ENCODE measurements at regions not wholly inside any gene's neighbourhood (a gene's known extent, or its start where the extent isn't known, plus 50 kb on each side); places are given as distances from the start of the nearest gene placed in this dataset.

DNA sequence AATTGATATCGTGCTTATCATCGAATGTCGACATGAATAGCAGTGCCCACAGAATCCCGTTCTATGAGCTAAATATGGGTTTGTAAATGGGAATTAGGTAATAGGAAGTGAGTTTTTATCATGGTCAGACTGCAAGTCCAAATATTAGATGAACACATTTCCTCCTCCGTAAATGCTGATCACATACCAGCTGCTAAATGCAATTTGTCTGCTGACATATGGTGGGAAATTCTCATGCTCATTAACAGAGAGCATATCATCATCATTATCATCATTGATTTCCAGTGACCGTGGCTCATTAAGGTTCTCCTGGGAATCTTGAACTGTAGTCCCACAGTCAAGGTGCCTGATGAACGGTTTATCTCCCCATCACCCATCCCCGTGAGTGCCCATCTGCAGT lies 998.8 kb upstream of the TMEM132C start:
- TF ChIP-seq, protein P1, sequence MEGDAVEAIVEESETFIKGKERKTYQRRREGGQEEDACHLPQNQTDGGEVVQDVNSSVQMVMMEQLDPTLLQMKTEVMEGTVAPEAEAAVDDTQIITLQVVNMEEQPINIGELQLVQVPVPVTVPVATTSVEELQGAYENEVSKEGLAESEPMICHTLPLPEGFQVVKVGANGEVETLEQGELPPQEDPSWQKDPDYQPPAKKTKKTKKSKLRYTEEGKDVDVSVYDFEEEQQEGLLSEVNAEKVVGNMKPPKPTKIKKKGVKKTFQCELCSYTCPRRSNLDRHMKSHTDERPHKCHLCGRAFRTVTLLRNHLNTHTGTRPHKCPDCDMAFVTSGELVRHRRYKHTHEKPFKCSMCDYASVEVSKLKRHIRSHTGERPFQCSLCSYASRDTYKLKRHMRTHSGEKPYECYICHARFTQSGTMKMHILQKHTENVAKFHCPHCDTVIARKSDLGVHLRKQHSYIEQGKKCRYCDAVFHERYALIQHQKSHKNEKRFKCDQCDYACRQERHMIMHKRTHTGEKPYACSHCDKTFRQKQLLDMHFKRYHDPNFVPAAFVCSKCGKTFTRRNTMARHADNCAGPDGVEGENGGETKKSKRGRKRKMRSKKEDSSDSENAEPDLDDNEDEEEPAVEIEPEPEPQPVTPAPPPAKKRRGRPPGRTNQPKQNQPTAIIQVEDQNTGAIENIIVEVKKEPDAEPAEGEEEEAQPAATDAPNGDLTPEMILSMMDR (IDR thresholded peaks at IDR 0.05; ENCODE audit: insufficient read depth, low read depth, low read length) = no peak
- DNase-seq (ENCODE audit: low read depth) = no peak
- H3K4me3 ChIP-seq (ENCODE audit: low read depth, low read length) = no peak overlapping the region

DNA sequence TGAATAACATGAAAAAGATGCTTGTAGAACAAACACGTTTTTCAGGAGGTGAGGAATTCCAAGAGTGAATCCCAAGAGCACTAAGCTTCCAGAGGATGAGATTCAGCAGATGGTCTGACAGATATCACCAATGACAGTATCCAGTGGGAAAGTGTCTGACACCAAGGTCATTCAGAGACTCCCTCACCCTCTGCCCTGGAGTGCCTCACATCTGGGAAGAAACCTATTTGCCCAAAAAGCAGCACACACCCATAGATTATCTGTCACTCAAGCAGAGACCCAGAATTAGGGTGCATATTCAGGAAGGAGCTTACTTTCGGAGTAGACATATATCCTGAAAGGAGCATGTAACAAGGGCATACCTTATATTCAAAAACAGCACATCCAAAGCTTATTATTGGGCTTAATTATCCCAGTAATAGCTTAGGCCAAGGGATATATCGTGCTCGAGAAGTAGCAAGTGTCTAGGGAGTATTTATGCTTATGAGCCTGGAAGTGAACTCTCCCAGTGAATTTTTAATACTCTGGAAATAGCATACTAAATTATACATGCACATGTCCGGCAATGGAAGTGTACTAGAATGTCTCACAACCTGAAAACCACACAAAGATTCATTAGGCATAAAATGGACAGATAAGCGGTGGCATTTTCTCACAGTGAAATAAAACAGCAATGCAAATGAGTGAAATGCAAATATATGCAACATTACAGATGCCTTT lies 998.1 kb upstream of the TMEM132C start:
- TF ChIP-seq, protein P1 (IDR thresholded peaks at IDR 0.05; ENCODE audit: insufficient read depth, low read depth, low read length) = no peak
- DNase-seq (ENCODE audit: low read depth) = no peak
- no peak overlapping the region for H3K4me3 ChIP-seq (ENCODE audit: low read depth, low read length)

DNA sequence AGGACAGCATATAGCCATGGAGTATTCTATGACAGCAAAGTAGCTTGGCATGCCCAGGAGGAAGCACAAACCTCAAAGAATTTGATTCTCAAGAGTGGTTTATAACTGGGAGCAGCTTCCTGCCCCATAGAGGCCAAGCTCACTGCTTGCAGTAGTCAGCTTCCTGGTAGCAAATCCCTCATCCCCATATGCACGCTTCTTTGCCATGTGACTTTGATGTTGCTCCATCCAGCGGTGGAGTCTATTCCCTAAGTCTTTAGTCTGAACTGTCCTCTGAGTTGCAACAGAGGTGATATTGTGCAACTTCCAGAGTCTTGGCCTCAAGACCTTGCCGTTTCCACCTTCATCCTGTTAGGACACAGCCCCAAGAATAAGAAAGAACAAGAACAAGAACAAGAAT lies 996.8 kb upstream of the TMEM132C start:
- no peak overlapping the region for H3K4me3 ChIP-seq (ENCODE audit: low read depth, low read length)
- TF ChIP-seq, protein P1 (IDR thresholded peaks at IDR 0.05; ENCODE audit: insufficient read depth, low read depth, low read length) = no peak
- DNase-seq (ENCODE audit: low read depth) = peak; percentile 76

DNA sequence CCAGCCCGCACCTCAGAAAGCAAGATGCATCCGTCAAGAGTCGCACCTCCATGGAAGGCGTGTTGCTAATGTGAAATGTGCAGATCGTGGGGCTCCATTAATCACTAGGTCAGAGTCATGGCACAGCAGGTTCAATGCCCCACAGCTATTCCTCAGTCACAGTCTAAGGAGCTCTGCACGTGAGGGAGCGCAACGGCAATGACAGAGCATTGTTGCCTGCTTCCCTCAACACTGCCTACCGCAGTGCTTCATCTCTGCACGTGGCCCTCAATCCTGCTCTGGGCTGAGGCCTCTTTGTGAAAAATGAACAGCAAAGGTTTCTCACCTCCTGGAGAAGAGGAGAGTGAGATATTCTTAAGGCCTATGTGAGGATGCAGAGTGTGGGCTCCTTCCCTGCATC lies 995.2 kb upstream of the TMEM132C start:
- TF ChIP-seq, protein P1 (IDR thresholded peaks at IDR 0.05; ENCODE audit: insufficient read depth, low read depth, low read length) = no peak
- no peak overlapping the region for H3K4me3 ChIP-seq (ENCODE audit: low read depth, low read length)
- no peak for DNase-seq (ENCODE audit: low read depth)

DNA sequence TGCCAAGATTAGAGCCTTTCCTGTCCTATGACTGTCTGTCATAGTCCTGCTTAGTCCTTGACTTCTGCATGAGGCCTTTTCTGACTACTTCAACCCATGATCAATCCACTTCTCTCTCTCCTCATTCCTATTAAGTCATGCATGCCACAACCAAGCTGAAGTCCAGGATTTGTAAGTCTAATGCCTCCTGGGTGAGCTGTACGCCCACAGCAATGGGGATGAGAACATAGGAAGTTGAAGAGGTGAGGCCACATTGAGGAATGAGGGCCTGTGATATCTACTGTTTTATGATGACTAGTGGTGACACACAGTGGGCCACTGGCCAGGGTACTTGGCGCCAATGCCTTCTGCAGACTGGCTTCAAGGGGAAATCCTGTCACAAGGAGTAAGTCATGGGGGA lies 994.1 kb upstream of the TMEM132C start:
- TF ChIP-seq, protein P1 (IDR thresholded peaks at IDR 0.05; ENCODE audit: insufficient read depth, low read depth, low read length) = no peak
- no peak overlapping the region for H3K4me3 ChIP-seq (ENCODE audit: low read depth, low read length)

DNA sequence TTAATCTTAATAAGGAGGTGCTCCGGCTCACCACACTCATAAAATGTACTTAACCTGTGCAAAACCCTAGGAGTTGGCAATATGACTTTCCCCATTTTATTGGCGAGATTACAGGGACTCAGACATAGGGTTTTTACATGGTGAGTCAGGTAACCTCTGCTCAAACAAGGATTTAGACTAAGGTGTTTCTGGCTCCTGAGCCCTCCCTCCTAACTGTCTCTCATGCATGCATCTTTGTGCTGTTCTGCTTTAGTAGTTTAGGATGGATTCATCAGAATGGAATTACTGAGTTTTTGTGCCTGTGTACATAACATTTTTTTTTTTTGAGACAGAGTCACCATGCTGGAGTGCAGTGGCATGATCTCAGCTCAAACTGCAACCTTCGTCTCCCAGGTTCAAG lies 993.3 kb upstream of the TMEM132C start:
- TF ChIP-seq, protein P1 (IDR thresholded peaks at IDR 0.05; ENCODE audit: insufficient read depth, low read depth, low read length) = no peak
- no peak for DNase-seq (ENCODE audit: low read depth)
- no peak overlapping the region for H3K4me3 ChIP-seq (ENCODE audit: low read depth, low read length)

More for the DNA sequence above, 994.1 kb upstream of the TMEM132C start:
- no peak for DNase-seq (ENCODE audit: low read depth)

DNA sequence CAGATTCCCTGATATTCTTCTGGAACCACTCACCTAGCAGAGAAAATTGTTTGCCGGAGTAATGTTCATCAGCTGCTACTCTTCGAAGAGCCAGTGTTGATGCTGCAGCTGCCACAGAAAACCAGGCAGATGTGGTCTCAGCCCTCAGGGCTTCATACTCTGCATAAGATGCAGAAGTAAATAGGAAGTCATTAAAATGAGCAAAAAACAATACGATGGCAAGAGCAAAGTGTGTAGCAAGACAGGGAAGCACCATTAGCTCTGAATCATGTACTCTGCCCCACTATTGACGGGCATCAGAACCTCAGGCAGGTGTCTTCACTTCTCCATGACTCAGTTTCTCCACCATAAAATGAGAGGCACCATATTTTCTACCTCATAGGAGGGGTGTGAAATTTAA lies 991.6 kb upstream of the TMEM132C start:
- no peak for DNase-seq (ENCODE audit: low read depth)
- no peak overlapping the region for H3K4me3 ChIP-seq (ENCODE audit: low read depth, low read length)
- TF ChIP-seq, protein P1 (IDR thresholded peaks at IDR 0.05; ENCODE audit: insufficient read depth, low read depth, low read length) = no peak
